DOHH2 (cell line): ENCODE measurements at regions not wholly inside any gene's neighbourhood (a gene's known extent, or its start where the extent isn't known, plus 50 kb on each side); places are given as distances from the start of the nearest gene placed in this dataset.

Experiments
- CTCF ChIP-seq: fragments of 200-600 bp; sonication (generic); IDR thresholded peaks from one replicate; pipeline ENCODE4 v1.5.1; 2014; ENCODE audit warnings: antibody characterized with exemption, mild to moderate bottlenecking, low read depth, low read length; ENCODE audit not compliant: poor library complexity, severe bottlenecking
- EZH2phosphoT487 ChIP-seq: fragments of 200-600 bp; sonication (generic); IDR thresholded peaks from 2 replicates; pipeline ENCODE4 v1.6.1; 2017; ENCODE audit warnings: borderline replicate concordance, mild to moderate bottlenecking, antibody characterized with exemption, low read length, moderate library complexity, mixed read lengths

GRCh38 chr10:47094126-47094525, 182.9 kb downstream of the PTPN20 start:
- TF ChIP-seq CTCF (no peak), EZH2phosphoT487 (no peak)
